ENCODE measurements at regions not wholly inside any gene's neighbourhood (a gene's known extent, or its start where the extent isn't known, plus 50 kb on each side); places are given as distances from the start of the nearest gene placed in this dataset.

DNA sequence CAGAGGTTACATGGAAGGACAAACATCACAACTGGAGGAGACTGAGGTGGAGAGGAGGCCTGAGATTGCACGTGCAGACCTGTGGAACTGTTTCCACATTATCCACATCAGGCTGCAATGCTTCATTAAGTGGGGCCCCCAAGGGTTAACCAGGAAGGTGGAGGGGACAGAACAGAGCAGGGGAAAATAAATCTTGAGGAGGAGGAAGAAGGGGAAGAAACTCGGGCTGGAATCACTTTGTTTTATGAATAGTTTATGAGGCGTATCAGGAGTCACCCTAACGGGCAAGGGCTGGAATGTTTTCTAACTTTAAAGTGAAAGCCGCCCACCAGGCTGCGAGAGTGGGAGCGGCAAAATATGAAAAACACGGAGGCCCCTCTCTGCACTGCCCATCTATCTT, 154.9 kb downstream of the WNT5A start:
- H3K4me3 ChIP-seq (ENCODE audit: low read depth, low read length), result no peak overlapping the region
- DNase-seq (ENCODE audit: low read depth), result no peak
- no peak for TF ChIP-seq MYC (IDR thresholded peaks at IDR 0.05; ENCODE audit: low read depth, low read length)
- TF ChIP-seq, protein P1, sequence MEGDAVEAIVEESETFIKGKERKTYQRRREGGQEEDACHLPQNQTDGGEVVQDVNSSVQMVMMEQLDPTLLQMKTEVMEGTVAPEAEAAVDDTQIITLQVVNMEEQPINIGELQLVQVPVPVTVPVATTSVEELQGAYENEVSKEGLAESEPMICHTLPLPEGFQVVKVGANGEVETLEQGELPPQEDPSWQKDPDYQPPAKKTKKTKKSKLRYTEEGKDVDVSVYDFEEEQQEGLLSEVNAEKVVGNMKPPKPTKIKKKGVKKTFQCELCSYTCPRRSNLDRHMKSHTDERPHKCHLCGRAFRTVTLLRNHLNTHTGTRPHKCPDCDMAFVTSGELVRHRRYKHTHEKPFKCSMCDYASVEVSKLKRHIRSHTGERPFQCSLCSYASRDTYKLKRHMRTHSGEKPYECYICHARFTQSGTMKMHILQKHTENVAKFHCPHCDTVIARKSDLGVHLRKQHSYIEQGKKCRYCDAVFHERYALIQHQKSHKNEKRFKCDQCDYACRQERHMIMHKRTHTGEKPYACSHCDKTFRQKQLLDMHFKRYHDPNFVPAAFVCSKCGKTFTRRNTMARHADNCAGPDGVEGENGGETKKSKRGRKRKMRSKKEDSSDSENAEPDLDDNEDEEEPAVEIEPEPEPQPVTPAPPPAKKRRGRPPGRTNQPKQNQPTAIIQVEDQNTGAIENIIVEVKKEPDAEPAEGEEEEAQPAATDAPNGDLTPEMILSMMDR (IDR thresholded peaks at IDR 0.05; ENCODE audit: low read depth, low read length), result no peak

DNA sequence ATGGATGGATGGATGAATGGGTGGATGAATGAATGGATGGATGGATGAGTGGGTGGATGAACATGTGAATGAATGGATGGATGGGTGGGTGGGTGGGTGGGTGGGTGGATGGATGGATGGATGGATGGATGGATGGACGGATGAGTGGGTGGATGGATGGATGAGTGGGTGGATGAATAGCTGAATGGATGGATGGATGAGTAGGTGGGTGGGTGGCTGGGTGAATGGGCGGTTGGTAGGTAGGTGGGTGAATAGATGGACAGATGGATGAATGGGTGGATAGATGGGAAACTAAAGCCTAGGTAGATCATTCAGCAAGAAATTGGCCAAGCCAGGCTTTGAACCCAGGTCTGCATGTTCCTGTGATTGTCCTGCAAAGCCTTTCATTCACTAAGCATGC, 155.6 kb downstream of the WNT5A start:
- no peak overlapping the region for H3K4me3 ChIP-seq (ENCODE audit: low read depth, low read length)
- DNase-seq (ENCODE audit: low read depth), result no peak
- TF ChIP-seq, protein P2, sequence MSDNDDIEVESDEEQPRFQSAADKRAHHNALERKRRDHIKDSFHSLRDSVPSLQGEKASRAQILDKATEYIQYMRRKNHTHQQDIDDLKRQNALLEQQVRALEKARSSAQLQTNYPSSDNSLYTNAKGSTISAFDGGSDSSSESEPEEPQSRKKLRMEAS (IDR thresholded peaks at IDR 0.05; ENCODE audit: low read depth, low read length), result no peak
- TF ChIP-seq, protein P1 (IDR thresholded peaks at IDR 0.05; ENCODE audit: low read depth, low read length), result no peak
- TF ChIP-seq MYC (IDR thresholded peaks at IDR 0.05; ENCODE audit: low read depth, low read length), result no peak
- no peak for TF ChIP-seq POLR2A (IDR thresholded peaks at IDR 0.05; ENCODE audit: extremely low read depth, insufficient read length)

DNA sequence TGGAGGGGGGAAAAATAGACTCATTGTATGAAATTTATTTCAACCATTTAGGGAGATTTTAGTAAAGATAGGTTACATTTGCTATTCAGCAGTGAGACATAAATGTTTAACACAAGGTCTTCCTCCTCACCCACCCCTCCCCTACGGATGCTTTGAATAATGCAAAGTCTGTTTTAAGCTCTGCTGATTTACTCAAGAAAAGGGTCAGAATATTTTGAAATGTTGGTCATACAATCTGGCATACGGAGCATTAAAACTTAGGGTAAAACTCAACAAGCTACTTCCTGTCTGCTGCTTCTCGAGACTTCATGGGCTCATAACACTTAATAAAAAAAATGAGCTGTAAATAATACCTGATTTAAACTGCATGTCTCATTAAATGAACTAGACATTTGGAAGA, 156.3 kb downstream of the WNT5A start:
- no peak for DNase-seq (ENCODE audit: low read depth)
- H3K4me3 ChIP-seq (ENCODE audit: low read depth, low read length), result no peak overlapping the region
- no peak for TF ChIP-seq MYC (IDR thresholded peaks at IDR 0.05; ENCODE audit: low read depth, low read length)
- TF ChIP-seq, protein P2 (IDR thresholded peaks at IDR 0.05; ENCODE audit: low read depth, low read length), result no peak
- TF ChIP-seq, protein P1 (IDR thresholded peaks at IDR 0.05; ENCODE audit: low read depth, low read length), result no peak
- TF ChIP-seq POLR2A (IDR thresholded peaks at IDR 0.05; ENCODE audit: extremely low read depth, insufficient read length), result no peak

DNA sequence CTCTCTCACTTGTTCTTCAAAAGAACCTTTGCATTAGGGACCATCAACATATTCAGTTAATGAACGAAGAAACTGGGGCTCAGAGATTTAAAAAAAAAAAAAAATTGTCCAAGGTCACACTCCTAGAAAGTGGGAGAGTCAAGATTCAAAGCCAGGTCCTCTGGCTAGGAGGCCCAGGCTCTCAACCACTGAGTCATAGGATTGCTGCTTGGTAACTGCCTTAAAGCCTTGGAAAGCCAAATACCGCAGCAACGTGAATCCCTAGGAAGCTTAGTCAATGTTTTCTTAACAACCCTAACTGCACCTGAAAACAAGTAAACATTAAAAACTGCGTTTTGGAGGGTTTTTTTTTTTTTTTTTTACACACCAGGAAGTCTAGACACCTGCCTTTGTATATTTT, 156.8 kb downstream of the WNT5A start:
- no peak for DNase-seq (ENCODE audit: low read depth)
- no peak overlapping the region for H3K4me3 ChIP-seq (ENCODE audit: low read depth, low read length)
- TF ChIP-seq, protein P1 (IDR thresholded peaks at IDR 0.05; ENCODE audit: low read depth, low read length), result no peak
- TF ChIP-seq MYC (IDR thresholded peaks at IDR 0.05; ENCODE audit: low read depth, low read length) (no peak), POLR2A (IDR thresholded peaks at IDR 0.05; ENCODE audit: extremely low read depth, insufficient read length) (no peak)
- TF ChIP-seq, protein P2 (IDR thresholded peaks at IDR 0.05; ENCODE audit: low read depth, low read length), result no peak

DNA sequence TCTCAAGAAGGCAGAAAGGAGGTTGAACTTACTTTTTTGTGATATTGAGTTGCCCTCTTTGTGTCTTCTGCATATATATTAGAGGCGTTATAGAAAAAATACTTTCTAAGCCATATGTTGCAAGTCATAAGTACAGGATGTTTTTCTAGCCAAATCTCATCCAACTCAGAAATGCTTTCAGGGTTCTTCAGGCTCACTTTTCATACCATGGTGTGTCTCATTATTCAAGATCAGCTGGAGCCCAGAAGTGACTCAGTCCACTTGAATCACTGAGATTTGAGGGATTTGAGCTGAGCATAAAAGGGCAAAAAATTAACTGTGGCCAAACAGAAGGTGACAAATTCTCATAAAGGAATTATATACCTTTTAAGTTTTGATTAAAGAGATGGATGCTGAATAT, 157.3 kb downstream of the WNT5A start:
- DNase-seq (ENCODE audit: low read depth), result no peak
- TF ChIP-seq POLR2A (IDR thresholded peaks at IDR 0.05; ENCODE audit: extremely low read depth, insufficient read length), result no peak
- TF ChIP-seq, protein P2 (IDR thresholded peaks at IDR 0.05; ENCODE audit: low read depth, low read length), result no peak
- no peak for TF ChIP-seq MYC (IDR thresholded peaks at IDR 0.05; ENCODE audit: low read depth, low read length)
- TF ChIP-seq, protein P1 (IDR thresholded peaks at IDR 0.05; ENCODE audit: low read depth, low read length), result no peak
- no peak overlapping the region for H3K4me3 ChIP-seq (ENCODE audit: low read depth, low read length)
